ENCODE measurements at regions not wholly inside any gene's neighbourhood (a gene's known extent, or its start where the extent isn't known, plus 50 kb on each side); places are given as distances from the start of the nearest gene placed in this dataset.

GRCh38 chr5:2848619-2849018, 97.1 kb upstream of the IRX2 start:
- TF ChIP-seq CTCF (conservative IDR thresholded peaks at IDR 0.05; ENCODE audit: low read depth in 2 of 2) (peak; percentile 35 to 44; a peak in 3 of 4 replicates), EZH2 (IDR thresholded peaks at IDR 0.05; ENCODE audit: low read depth, unreplicated experiment) (no peak), POLR2AphosphoS5 (IDR thresholded peaks at IDR 0.05; ENCODE audit: low read depth) (no peak), CREB1 (CRISPR knock-in tag; IDR thresholded peaks at IDR 0.05; ENCODE audit: low read depth) (no peak), REST (IDR thresholded peaks at IDR 0.05; ENCODE audit: unreplicated experiment) (no peak), JUNB (IDR thresholded peaks at IDR 0.05; ENCODE audit: unreplicated experiment) (no peak), EZH2phosphoT487 (IDR thresholded peaks at IDR 0.05; ENCODE audit: unreplicated experiment) (no peak), ETS1 (IDR thresholded peaks at IDR 0.05) (no peak), NANOG (IDR thresholded peaks at IDR 0.05; ENCODE audit: borderline replicate concordance) (no peak), ZNF114 (CRISPR knock-in tag; IDR thresholded peaks at IDR 0.05) (no peak), STAT1 (IDR thresholded peaks at IDR 0.05; ENCODE audit: unreplicated experiment) (no peak), ZNF331 (CRISPR knock-in tag; IDR thresholded peaks at IDR 0.05; ENCODE audit: low read depth) (no peak)
